Activated CD4-positive, alpha-beta T cell treated with anti-CD3 and anti-CD28 coated beads, Interleukin-2, amount 10 ng/mL, durations not matched to agents 7 days and 5 days (primary cell): ENCODE measurements at regions not wholly inside any gene's neighbourhood (a gene's known extent, or its start where the extent isn't known, plus 50 kb on each side); places are given as distances from the start of the nearest gene placed in this dataset.
"Not testable (repeated sequence)": the region's sequence is repeated elsewhere in the genome, so short reads cannot be mapped to it uniquely, and the experiment has no call there.

ENCODE experiments used
- CTCF ChIA-PET: fragments of 350-600 bp; sonication (Branson Sonifier 250); formaldehyde crosslinking; loops from one replicate; lab custom pipeline; 2021; ENCODE audit warnings: antibody characterized with exemption; lab: Charles Lee
- POLR2A ChIA-PET: fragments of 350-600 bp; sonication (Branson Sonifier 250); formaldehyde crosslinking; loops from one replicate; lab custom pipeline; 2021; ENCODE audit warnings: antibody characterized with exemption; lab: Charles Lee
- DNase-seq: peaks from one replicate; pipeline ENCODE4 v3.0.0-alpha.2; 2020
- H3K27ac Mint-ChIP-seq: one replicate; pipeline ENCODE4 v1.8.0; 2021; ENCODE audit warnings: mild to moderate bottlenecking, moderate library complexity, mixed read lengths
- H3K27me3 Mint-ChIP-seq: one replicate; pipeline ENCODE4 v1.8.0; 2021; ENCODE audit warnings: mixed read lengths
- H3K36me3 Mint-ChIP-seq: one replicate; pipeline ENCODE4 v1.8.0; 2021; ENCODE audit warnings: low read depth, mixed read lengths
- H3K4me1 Mint-ChIP-seq: one replicate; pipeline ENCODE4 v1.8.0; 2021; ENCODE audit warnings: mixed read lengths
- H3K4me3 Mint-ChIP-seq: one replicate; pipeline ENCODE4 v1.8.0; 2021; ENCODE audit warnings: mild to moderate bottlenecking, moderate library complexity, mixed read lengths
- H3K9me3 Mint-ChIP-seq: one replicate; pipeline ENCODE4 v1.8.0; 2021; ENCODE audit warnings: mixed read lengths

DNA sequence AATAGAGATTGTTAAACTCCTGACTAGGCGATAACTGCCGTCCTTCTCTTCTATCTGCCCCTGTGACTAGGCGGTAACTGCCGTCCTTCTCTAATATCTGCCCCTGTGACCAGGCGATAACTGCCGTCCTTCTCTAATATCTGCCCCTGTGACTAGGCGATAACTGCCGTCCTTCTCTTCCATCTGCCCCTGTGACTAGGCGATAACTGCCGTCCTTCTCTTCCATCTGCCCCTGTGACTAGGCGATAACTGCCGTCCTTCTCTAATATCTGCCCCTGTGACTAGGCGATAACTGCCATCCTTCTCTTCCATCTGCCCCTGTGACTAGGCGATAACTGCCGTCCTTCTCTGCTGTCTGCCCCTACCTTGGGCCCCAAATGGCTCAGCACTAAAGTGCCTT is 59.5 kb upstream of the FRG1 start:
- H3K36me3 Mint-ChIP-seq, CTCF ChIA-PET, H3K27me3 Mint-ChIP-seq, POLR2A ChIA-PET, H3K27ac Mint-ChIP-seq, H3K4me1 Mint-ChIP-seq, H3K9me3 Mint-ChIP-seq, H3K4me3 Mint-ChIP-seq, DNase-seq: not testable (repeated sequence)

DNA sequence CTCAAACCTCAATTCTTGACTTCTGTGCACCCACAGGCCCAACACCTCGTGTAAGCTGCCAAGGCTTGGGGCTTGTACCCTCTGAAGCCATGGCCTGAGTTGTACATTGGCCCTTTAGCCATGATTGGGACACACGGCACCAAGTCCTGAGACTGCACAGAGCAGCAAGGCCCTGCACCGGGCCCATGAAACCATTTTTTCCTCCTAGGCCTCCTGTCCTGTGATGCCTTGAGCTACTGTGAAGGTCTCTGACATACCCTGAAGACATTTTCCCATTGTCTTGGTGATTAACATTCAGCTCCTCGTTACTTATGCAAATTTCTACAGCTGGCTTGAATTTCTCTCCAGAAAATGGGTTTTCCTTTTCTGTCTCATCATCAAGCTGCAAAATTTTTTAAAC is 52.3 kb upstream of the FRG1 start:
- DNase-seq, H3K4me3 Mint-ChIP-seq, H3K4me1 Mint-ChIP-seq, H3K27ac Mint-ChIP-seq, H3K36me3 Mint-ChIP-seq, POLR2A ChIA-PET, H3K27me3 Mint-ChIP-seq, CTCF ChIA-PET: not testable (repeated sequence)
- H3K9me3 Mint-ChIP-seq = peaks cover 15% of the 10 kb centered on the region
